ENCODE measurements at regions not wholly inside any gene's neighbourhood (a gene's known extent, or its start where the extent isn't known, plus 50 kb on each side); places are given as distances from the start of the nearest gene placed in this dataset.

DNA sequence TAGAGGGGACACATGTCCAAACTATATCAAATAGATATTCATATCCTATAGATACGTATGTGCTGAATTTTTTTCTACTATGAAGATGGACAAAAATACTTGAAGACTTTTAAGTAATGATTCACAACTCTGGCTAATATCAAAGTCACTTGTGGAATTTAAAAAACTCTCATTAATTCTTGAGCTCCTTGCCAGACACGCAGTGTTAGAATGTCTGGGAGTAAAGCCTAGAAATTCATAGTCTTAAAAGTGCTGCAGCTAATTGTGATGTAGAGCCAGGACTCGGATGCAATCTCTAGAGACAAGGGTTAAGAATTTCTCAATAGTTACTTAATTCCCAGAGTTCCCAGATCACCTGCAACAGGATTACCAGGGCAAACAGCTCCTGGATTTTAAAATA is 107.4 kb downstream of the ARL6IP6 start:
- no peak overlapping the region for H3K4me3 ChIP-seq (ENCODE audit: low read length)
- no peaks in the 10 kb centered on the region for H3F3A ChIP-seq (ENCODE audit: control insufficient read depth, insufficient read depth)
- no peaks in the 10 kb centered on the region for H3K27me3 ChIP-seq (ENCODE audit: control insufficient read depth, low read length)
- H3K27ac ChIP-seq (ENCODE audit: low read depth, low read length), result no peak overlapping the region
- H4K20me1 ChIP-seq (ENCODE audit: control insufficient read depth, insufficient read depth, low read depth, low read length), result no peaks in the 10 kb centered on the region
- H3K4me1 ChIP-seq (ENCODE audit: control insufficient read depth, low read length), result peaks cover 18% of the 10 kb centered on the region
- TF ChIP-seq, protein P1, sequence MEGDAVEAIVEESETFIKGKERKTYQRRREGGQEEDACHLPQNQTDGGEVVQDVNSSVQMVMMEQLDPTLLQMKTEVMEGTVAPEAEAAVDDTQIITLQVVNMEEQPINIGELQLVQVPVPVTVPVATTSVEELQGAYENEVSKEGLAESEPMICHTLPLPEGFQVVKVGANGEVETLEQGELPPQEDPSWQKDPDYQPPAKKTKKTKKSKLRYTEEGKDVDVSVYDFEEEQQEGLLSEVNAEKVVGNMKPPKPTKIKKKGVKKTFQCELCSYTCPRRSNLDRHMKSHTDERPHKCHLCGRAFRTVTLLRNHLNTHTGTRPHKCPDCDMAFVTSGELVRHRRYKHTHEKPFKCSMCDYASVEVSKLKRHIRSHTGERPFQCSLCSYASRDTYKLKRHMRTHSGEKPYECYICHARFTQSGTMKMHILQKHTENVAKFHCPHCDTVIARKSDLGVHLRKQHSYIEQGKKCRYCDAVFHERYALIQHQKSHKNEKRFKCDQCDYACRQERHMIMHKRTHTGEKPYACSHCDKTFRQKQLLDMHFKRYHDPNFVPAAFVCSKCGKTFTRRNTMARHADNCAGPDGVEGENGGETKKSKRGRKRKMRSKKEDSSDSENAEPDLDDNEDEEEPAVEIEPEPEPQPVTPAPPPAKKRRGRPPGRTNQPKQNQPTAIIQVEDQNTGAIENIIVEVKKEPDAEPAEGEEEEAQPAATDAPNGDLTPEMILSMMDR (IDR thresholded peaks at IDR 0.05; ENCODE audit: low read depth, low read length, poor library complexity, severe bottlenecking), result no peak
- TF ChIP-seq EZH2phosphoT487 (IDR thresholded peaks at IDR 0.05; ENCODE audit: borderline replicate concordance, low read length), result no peak
- no peaks in the 10 kb centered on the region for H3K79me2 ChIP-seq (ENCODE audit: control insufficient read depth, low read length)
- no peaks in the 10 kb centered on the region for H3K36me3 ChIP-seq (ENCODE audit: control insufficient read depth, low read length)
- H3K4me2 ChIP-seq (ENCODE audit: low read length), result no peak overlapping the region
- no peaks in the 10 kb centered on the region for H3K9me3 ChIP-seq (ENCODE audit: control insufficient read depth, insufficient read depth, low read length)
- H3K9me2 ChIP-seq (replicated peaks; ENCODE audit: control insufficient read depth, low read length), result no peaks in the 10 kb centered on the region

DNA sequence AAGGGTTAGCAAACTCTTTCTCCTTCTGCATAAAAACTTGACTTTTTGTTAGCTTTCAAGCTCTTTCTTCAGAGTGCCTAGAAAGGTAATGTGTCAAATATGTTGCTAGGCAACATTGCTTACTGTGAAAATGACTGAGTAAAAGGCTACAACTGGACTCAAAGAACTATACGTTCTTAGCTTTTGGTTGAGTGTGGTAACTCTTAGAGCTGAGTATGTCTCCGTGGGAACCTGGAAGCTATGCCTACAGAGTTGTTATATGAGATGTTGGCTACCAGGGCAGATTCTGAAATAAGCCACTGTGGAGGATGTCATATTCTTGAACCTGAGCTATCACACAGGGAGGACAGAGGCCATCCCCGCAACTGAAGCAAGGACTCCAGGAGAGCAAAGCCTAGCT is 105.5 kb downstream of the ARL6IP6 start:
- Histone ChIP-seq H3F3A (ENCODE audit: control insufficient read depth, insufficient read depth) (no peaks in the 10 kb centered on the region), H3K4me1 (ENCODE audit: control insufficient read depth, low read length) (peaks cover 19% of the 10 kb centered on the region), H3K4me3 (ENCODE audit: low read length) (no peak overlapping the region), H3K9me3 (ENCODE audit: control insufficient read depth, insufficient read depth, low read length) (no peaks in the 10 kb centered on the region), H3K27me3 (ENCODE audit: control insufficient read depth, low read length) (no peaks in the 10 kb centered on the region), H3K9me2 (replicated peaks; ENCODE audit: control insufficient read depth, low read length) (no peaks in the 10 kb centered on the region), H4K20me1 (ENCODE audit: control insufficient read depth, insufficient read depth, low read depth, low read length) (no peaks in the 10 kb centered on the region), H3K36me3 (ENCODE audit: control insufficient read depth, low read length) (no peaks in the 10 kb centered on the region), H3K27ac (ENCODE audit: low read depth, low read length) (no peak overlapping the region), H3K79me2 (ENCODE audit: control insufficient read depth, low read length) (no peaks in the 10 kb centered on the region), H3K4me2 (ENCODE audit: low read length) (no peak overlapping the region)
- TF ChIP-seq EZH2phosphoT487 (IDR thresholded peaks at IDR 0.05; ENCODE audit: borderline replicate concordance, low read length), result no peak
- TF ChIP-seq, protein P1 (IDR thresholded peaks at IDR 0.05; ENCODE audit: low read depth, low read length, poor library complexity, severe bottlenecking), result no peak

DNA sequence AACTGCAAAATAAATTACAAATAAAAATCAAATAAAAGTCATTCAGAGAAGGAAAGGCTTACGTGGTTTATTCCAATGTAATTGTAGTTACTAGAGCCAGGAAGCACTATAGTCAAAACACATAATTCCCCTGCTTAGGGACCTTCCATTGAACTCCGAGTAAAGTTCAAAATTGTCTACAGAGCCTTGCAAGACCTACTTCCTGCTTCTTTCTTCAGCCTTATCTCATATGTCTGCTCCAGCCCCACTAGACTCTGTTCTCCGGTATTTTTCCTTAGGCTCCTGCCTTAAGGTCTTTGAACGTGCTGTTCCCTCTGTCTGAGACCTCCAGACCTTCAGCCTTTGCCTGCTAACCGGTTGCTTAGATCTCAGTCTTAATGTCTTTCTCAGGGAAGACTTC is 104.3 kb downstream of the ARL6IP6 start:
- H3K4me2 ChIP-seq (ENCODE audit: low read length), result no peak overlapping the region
- H3K27me3 ChIP-seq (ENCODE audit: control insufficient read depth, low read length), result no peaks in the 10 kb centered on the region
- H3F3A ChIP-seq (ENCODE audit: control insufficient read depth, insufficient read depth), result no peaks in the 10 kb centered on the region
- H3K4me3 ChIP-seq (ENCODE audit: low read length), result no peak overlapping the region
- no peaks in the 10 kb centered on the region for H3K9me2 ChIP-seq (replicated peaks; ENCODE audit: control insufficient read depth, low read length)
- peaks cover 19% of the 10 kb centered on the region for H3K4me1 ChIP-seq (ENCODE audit: control insufficient read depth, low read length)
- H3K9me3 ChIP-seq (ENCODE audit: control insufficient read depth, insufficient read depth, low read length), result no peaks in the 10 kb centered on the region
- TF ChIP-seq, protein P1 (IDR thresholded peaks at IDR 0.05; ENCODE audit: low read depth, low read length, poor library complexity, severe bottlenecking), result no peak
- TF ChIP-seq EZH2phosphoT487 (IDR thresholded peaks at IDR 0.05; ENCODE audit: borderline replicate concordance, low read length), result no peak
- H3K36me3 ChIP-seq (ENCODE audit: control insufficient read depth, low read length), result no peaks in the 10 kb centered on the region
- H3K27ac ChIP-seq (ENCODE audit: low read depth, low read length), result no peak overlapping the region
- H3K79me2 ChIP-seq (ENCODE audit: control insufficient read depth, low read length), result no peaks in the 10 kb centered on the region
- H4K20me1 ChIP-seq (ENCODE audit: control insufficient read depth, insufficient read depth, low read depth, low read length), result no peaks in the 10 kb centered on the region

DNA sequence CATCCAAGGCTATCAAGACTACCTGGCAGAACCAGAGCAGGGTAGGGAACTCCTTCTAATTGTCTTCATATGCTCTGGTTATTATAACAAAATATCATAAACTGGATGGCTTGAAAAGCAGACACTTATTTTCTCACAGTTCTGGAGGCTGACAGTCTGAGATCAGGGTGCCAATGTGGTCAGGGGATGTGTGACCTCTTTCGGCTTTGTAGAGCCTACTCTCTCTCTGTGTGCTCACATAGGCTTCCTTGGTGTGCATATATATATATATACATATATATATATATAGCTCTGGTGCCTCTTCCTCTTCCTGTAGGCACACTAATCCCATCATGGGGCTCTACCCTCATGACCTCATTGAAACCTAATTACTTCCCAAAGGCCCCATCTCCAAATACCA is 101.6 kb downstream of the ARL6IP6 start:
- H3F3A ChIP-seq (ENCODE audit: control insufficient read depth, insufficient read depth), result no peaks in the 10 kb centered on the region
- H3K4me1 ChIP-seq (ENCODE audit: control insufficient read depth, low read length), result peaks cover 6% of the 10 kb centered on the region
- H3K27ac ChIP-seq (ENCODE audit: low read depth, low read length), result no peak overlapping the region
- H3K4me2 ChIP-seq (ENCODE audit: low read length), result no peak overlapping the region
- H3K4me3 ChIP-seq (ENCODE audit: low read length), result no peak overlapping the region
- H3K27me3 ChIP-seq (ENCODE audit: control insufficient read depth, low read length), result no peaks in the 10 kb centered on the region
- H3K9me2 ChIP-seq (replicated peaks; ENCODE audit: control insufficient read depth, low read length), result no peaks in the 10 kb centered on the region
- TF ChIP-seq EZH2phosphoT487 (IDR thresholded peaks at IDR 0.05; ENCODE audit: borderline replicate concordance, low read length), result no peak
- TF ChIP-seq, protein P1 (IDR thresholded peaks at IDR 0.05; ENCODE audit: low read depth, low read length, poor library complexity, severe bottlenecking), result no peak
- H3K36me3 ChIP-seq (ENCODE audit: control insufficient read depth, low read length), result no peaks in the 10 kb centered on the region
- H3K79me2 ChIP-seq (ENCODE audit: control insufficient read depth, low read length), result no peaks in the 10 kb centered on the region
- H3K9me3 ChIP-seq (ENCODE audit: control insufficient read depth, insufficient read depth, low read length), result no peaks in the 10 kb centered on the region
- no peaks in the 10 kb centered on the region for H4K20me1 ChIP-seq (ENCODE audit: control insufficient read depth, insufficient read depth, low read depth, low read length)

Measured in DOHH2 (cell line).